D721Med (cell line): ENCODE measurements at regions not wholly inside any gene's neighbourhood (a gene's known extent, or its start where the extent isn't known, plus 50 kb on each side); places are given as distances from the start of the nearest gene placed in this dataset.
"Not testable (repeated sequence)": the region's sequence is repeated elsewhere in the genome, so short reads cannot be mapped to it uniquely, and the experiment has no call there.

ENCODE experiments used
- DNase-seq: peaks from one replicate; pipeline ENCODE4 v3.0.0; 2011; ENCODE audit warnings: low spot score; ENCODE audit not compliant: insufficient read length
- FAIRE-seq: peaks from 2 replicates; lab custom pipeline; 2011; peaks lifted over from hg19 to GRCh38; lab: Jason Lieb, UNC
- TF ChIP-seq, protein P1 (sequence below): IDR thresholded peaks from 2 replicates; pipeline ENCODE4 v1.5.1; 2012; ENCODE audit warnings: mild to moderate bottlenecking, control low read depth; ENCODE audit not compliant: insufficient read depth; ENCODE audit errors: missing control alignments

DNA sequence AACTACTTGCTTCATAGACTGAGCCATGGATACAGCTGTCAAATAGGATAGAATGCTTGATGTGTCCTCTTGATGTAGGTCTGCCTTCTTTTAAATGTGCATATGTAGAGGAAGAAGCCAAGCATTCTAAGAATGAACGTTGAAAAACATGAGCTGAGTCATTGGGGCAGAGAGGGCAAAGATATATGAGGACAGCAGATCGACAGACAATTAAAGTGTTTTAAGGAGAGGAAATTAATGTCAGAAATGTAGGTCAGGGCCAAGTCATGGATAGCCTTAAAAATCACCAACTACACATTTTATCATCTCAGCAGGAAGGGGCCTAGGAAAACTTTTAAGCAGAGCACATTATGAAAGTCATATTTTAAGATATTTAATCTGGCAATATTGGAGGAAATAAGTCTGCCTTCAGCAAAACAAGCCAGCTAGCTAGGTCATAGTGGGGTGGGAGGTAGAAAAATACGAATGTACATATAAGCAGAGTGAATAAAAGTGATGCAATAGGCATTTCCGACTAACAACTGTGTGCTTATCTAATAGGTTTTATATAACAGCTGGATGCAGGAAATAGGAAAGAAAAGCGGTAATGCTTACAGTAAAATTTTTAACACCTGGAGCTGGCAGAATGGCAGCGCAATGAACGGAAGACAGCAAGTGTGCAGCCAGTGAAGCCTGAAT, 638.3 kb upstream of the TPK1 start:
- TF ChIP-seq, protein P1, sequence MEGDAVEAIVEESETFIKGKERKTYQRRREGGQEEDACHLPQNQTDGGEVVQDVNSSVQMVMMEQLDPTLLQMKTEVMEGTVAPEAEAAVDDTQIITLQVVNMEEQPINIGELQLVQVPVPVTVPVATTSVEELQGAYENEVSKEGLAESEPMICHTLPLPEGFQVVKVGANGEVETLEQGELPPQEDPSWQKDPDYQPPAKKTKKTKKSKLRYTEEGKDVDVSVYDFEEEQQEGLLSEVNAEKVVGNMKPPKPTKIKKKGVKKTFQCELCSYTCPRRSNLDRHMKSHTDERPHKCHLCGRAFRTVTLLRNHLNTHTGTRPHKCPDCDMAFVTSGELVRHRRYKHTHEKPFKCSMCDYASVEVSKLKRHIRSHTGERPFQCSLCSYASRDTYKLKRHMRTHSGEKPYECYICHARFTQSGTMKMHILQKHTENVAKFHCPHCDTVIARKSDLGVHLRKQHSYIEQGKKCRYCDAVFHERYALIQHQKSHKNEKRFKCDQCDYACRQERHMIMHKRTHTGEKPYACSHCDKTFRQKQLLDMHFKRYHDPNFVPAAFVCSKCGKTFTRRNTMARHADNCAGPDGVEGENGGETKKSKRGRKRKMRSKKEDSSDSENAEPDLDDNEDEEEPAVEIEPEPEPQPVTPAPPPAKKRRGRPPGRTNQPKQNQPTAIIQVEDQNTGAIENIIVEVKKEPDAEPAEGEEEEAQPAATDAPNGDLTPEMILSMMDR: no peak
- DNase-seq: no peak
- no peak for FAIRE-seq

GRCh38 chr7:145471883-145472282, 636.0 kb upstream of the TPK1 start:
- TF ChIP-seq, protein P1: no peak
- DNase-seq: no peak
- no peak for FAIRE-seq

- no peak for DNase-seq
- no peak for FAIRE-seq
- TF ChIP-seq, protein P1: no peak
Observed at GRCh38 chr7:145464287-145464686, 628.4 kb upstream of the TPK1 start.

- no peak for DNase-seq
- no peak for FAIRE-seq
- TF ChIP-seq, protein P1: no peak
Observed at GRCh38 chr7:145462463-145462862, 626.6 kb upstream of the TPK1 start.

GRCh38 chr7:145434811-145435210, 599.0 kb upstream of the TPK1 start:
- TF ChIP-seq, protein P1: no peak
- FAIRE-seq: no peak
- DNase-seq: no peak

- FAIRE-seq (no peak), DNase-seq (no peak)
- TF ChIP-seq, protein P1: no peak
Observed at GRCh38 chr7:145431834-145432233, 596.0 kb upstream of the TPK1 start.

DNA sequence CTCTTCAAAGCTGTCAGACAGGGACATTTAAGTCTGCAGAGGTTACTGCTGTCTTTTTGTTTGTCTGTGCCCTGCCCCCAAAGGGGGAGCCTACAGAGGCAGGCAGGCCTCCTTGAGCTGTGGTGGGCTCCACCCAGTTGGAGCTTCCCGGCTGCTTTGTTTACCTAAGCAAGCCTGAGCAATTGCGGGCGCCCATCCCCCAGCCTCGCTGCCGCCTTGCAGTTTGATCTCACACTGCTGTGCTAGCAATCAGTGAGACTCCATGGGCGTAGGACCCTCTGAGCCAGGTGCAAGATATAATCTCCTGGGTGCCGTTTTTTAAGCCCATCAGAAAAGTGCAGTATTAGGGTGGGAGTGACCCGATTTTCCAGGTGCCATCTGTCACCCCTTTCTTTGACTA, 582.6 kb upstream of the TPK1 start:
- DNase-seq, FAIRE-seq: not testable (repeated sequence)

DNA sequence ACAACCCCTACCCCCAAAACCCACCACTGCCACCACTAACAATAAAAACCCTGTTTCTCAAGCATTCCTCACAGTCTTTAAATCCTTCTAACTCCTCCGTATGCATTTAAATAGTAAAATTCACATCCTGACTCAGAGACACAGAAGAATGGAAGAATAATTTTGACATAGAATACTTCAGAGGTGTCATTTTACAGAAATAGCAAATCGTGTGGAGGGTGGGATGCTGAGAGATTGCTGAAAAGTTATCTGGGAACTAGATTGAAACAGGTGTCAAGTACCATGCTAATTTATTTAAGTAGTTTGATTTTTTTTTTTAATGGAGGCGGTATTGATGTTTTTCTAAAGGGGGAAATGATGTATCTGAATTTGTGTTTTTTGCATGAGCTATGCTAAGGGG, 575.2 kb upstream of the TPK1 start:
- DNase-seq (no peak), FAIRE-seq (no peak)
- TF ChIP-seq, protein P1: no peak
